PC-3 (cell line): ENCODE measurements at regions not wholly inside any gene's neighbourhood (a gene's known extent, or its start where the extent isn't known, plus 50 kb on each side); places are given as distances from the start of the nearest gene placed in this dataset.

Source experiments
- EZH2 ChIP-seq: fragments of 300-600 bp; sonication (generic); IDR thresholded peaks from one replicate; pipeline ENCODE4 v1.6.1; 2017; ENCODE audit warnings: antibody characterized with exemption, mild to moderate bottlenecking, low read length; ENCODE audit not compliant: unreplicated experiment
- EZH2phosphoT487 ChIP-seq: fragments of 300-600 bp; sonication (generic); IDR thresholded peaks from 2 replicates; pipeline ENCODE4 v1.6.1; 2018; ENCODE audit warnings: mild to moderate bottlenecking, antibody characterized with exemption, low read length, borderline replicate concordance
- TF ChIP-seq, protein P1 (sequence below): fragments of 300-600 bp; sonication (generic); conservative IDR thresholded peaks from 2 replicates; pipeline ENCODE4 v1.5.1; 2017; ENCODE audit warnings: antibody characterized with exemption, low read depth, mild to moderate bottlenecking, low read length

DNA sequence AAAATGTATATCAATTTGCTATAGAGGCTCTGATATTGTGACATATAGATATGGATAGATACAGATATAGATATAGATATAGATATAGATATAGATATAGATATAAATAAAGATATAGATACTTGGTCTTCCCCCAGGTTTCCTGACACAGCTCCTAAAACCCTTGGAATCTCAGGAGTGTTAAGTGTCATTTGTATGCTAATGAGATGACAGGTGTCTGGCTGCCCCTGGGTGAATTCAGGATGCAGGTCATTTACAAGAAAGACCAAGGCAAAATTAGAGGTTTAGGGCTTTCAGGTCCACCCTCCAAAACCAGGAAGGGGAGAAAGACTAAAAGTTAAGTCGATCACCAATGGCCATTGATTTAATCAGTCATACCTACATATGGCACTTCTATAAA, 1034.8 kb downstream of the PDHA2 start:
- TF ChIP-seq, protein P1, sequence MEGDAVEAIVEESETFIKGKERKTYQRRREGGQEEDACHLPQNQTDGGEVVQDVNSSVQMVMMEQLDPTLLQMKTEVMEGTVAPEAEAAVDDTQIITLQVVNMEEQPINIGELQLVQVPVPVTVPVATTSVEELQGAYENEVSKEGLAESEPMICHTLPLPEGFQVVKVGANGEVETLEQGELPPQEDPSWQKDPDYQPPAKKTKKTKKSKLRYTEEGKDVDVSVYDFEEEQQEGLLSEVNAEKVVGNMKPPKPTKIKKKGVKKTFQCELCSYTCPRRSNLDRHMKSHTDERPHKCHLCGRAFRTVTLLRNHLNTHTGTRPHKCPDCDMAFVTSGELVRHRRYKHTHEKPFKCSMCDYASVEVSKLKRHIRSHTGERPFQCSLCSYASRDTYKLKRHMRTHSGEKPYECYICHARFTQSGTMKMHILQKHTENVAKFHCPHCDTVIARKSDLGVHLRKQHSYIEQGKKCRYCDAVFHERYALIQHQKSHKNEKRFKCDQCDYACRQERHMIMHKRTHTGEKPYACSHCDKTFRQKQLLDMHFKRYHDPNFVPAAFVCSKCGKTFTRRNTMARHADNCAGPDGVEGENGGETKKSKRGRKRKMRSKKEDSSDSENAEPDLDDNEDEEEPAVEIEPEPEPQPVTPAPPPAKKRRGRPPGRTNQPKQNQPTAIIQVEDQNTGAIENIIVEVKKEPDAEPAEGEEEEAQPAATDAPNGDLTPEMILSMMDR, result no peak
- TF ChIP-seq EZH2, result no peak
- no peak for TF ChIP-seq EZH2phosphoT487
